ENCODE measurements at regions not wholly inside any gene's neighbourhood (a gene's known extent, or its start where the extent isn't known, plus 50 kb on each side); places are given as distances from the start of the nearest gene placed in this dataset.

- H3K14ac ChIP-seq (replicated peaks; ENCODE audit: low read depth, low read length) = no peak overlapping the region
- CTCF ChIA-PET = no interaction called here
- H3K4me2 ChIP-seq (ENCODE audit: low read depth, low read length) = no peak overlapping the region
- POLR2A ChIA-PET (ENCODE audit: unreplicated experiment) = no interaction called here
- H3K27ac ChIP-seq (ENCODE audit: insufficient read depth, low read length) = no peak overlapping the region
- H4K5ac ChIP-seq (ENCODE audit: low read depth, low read length) = no peak overlapping the region
- H3K4ac ChIP-seq (ENCODE audit: low read depth, low read length) = no peak overlapping the region
- dilution Hi-C loops (cut with HindIII; ENCODE audit: low sequenced_read_pairs, unreplicated experiment) (no loop called here), intact Hi-C loops (cut with micrococcal nuclease) (no loop called here), in situ Hi-C loops (cut with MboI; ENCODE audit: low sequenced_read_pairs) (no loop called here)
- no peak overlapping the region for H2AK9ac ChIP-seq (replicated peaks; ENCODE audit: low read depth, low read length, poor library complexity)
- no peak overlapping the region for H3K9ac ChIP-seq (ENCODE audit: low read depth, low read length)
- H4K8ac ChIP-seq (ENCODE audit: low read depth in 2 of 2, low read length in 2 of 2) = no peak overlapping the region
- no TSS peak for BruUV-seq (replicated peaks)
- no peaks in the 10 kb centered on the region for H3K27me3 ChIP-seq (ENCODE audit: control insufficient read depth, insufficient read depth, low read length)
- no CpG with 5 or more reads among the region's 3 CpGs for WGBS, 2 experiments (ENCODE audit: extremely low coverage in 2 of 2, insufficient read length in 1 of 2)
- H2BK20ac ChIP-seq (ENCODE audit: low read depth, low read length) = no peak overlapping the region
- no peak overlapping the region for H3K23ac ChIP-seq (ENCODE audit: low read depth, low read length)
- TF ChIP-seq CTCF (conservative IDR thresholded peaks at IDR 0.05; ENCODE audit: low read depth, low read length) (no peak), CEBPB (IDR thresholded peaks at IDR 0.05; ENCODE audit: low read depth, low read length) (no peak), BHLHE40 (IDR thresholded peaks at IDR 0.05; ENCODE audit: low read depth, low read length) (no peak), MAZ (IDR thresholded peaks at IDR 0.05; ENCODE audit: borderline replicate concordance, low read depth, low read length) (no peak), POLR2A (IDR thresholded peaks at IDR 0.05; ENCODE audit: low read depth, low read length) (no peak), NFE2L2 (IDR thresholded peaks at IDR 0.05; ENCODE audit: low read depth, low read length) (no peak), RFX5 (IDR thresholded peaks at IDR 0.05; ENCODE audit: low read depth, low read length) (no peak), RAD21 (IDR thresholded peaks at IDR 0.05; ENCODE audit: low read length) (no peak), RCOR1 (IDR thresholded peaks at IDR 0.05; ENCODE audit: insufficient replicate concordance, low read length) (no peak), MXI1 (IDR thresholded peaks at IDR 0.05; ENCODE audit: borderline replicate concordance, low read depth, low read length) (no peak)
- H2BK120ac ChIP-seq (ENCODE audit: low read depth, low read length) = no peak overlapping the region
- no peak overlapping the region for H4K91ac ChIP-seq (ENCODE audit: insufficient read depth, low read depth, low read length)
- ATAC-seq (ENCODE audit: low read depth) (no peak), DNase-seq (no peak)
- H2BK5ac ChIP-seq (ENCODE audit: low read depth, low read length, poor library complexity, severe bottlenecking) = no peak overlapping the region
- H3K36me3 ChIP-seq (ENCODE audit: control insufficient read depth, insufficient read depth, low read length) = no peaks in the 10 kb centered on the region
- no peaks in the 10 kb centered on the region for H3K9me3 ChIP-seq (ENCODE audit: control insufficient read depth, insufficient read depth, low read length)
- no peak overlapping the region for H2AFZ ChIP-seq (replicated peaks; ENCODE audit: low read length, poor library complexity)
- H4K20me1 ChIP-seq (ENCODE audit: insufficient read depth, low read length) = no peaks in the 10 kb centered on the region
- no peak overlapping the region for H2AK5ac ChIP-seq (ENCODE audit: low read depth, low read length)
- H3K9me1 ChIP-seq (ENCODE audit: insufficient read depth, low read length) = no peaks in the 10 kb centered on the region
- no peak overlapping the region for H2BK15ac ChIP-seq (ENCODE audit: low read depth, low read length)
- no peak overlapping the region for H3K18ac ChIP-seq (ENCODE audit: low read depth, low read length)
- no peaks in the 10 kb centered on the region for H3K4me1 ChIP-seq (ENCODE audit: control insufficient read depth, insufficient read depth, low read length)
- no peak overlapping the region for H3K56ac ChIP-seq (ENCODE audit: extremely low read depth, insufficient read depth, low read length)
- no peaks in the 10 kb centered on the region for H3K79me1 ChIP-seq (ENCODE audit: low read depth in 1 of 2, low read length in 2 of 2)
- H3K4me3 ChIP-seq (ENCODE audit: insufficient read depth, low read depth, low read length) = no peak overlapping the region
Observed at GRCh38 chr13:80438521-80438920, 97.6 kb upstream of the SPRY2 start.

Data from IMR-90 (cell line).